Nephron progenitor cell (in vitro differentiated cells): ENCODE measurements at regions not wholly inside any gene's neighbourhood (a gene's known extent, or its start where the extent isn't known, plus 50 kb on each side); places are given as distances from the start of the nearest gene placed in this dataset.

Source experiments
- DNase-seq: peaks from one replicate; pipeline ENCODE4 v3.0.0; 2021
- H3K27ac Mint-ChIP-seq: 2 replicates; pipeline ENCODE4 v1.8.0; 2021; ENCODE audit warnings: mild to moderate bottlenecking, moderate library complexity, mixed read lengths
- H3K27me3 Mint-ChIP-seq: 2 replicates; pipeline ENCODE4 v1.8.0; 2021; ENCODE audit warnings: mild to moderate bottlenecking, low read depth, mixed read lengths; ENCODE audit not compliant: poor library complexity
- H3K36me3 Mint-ChIP-seq: 2 replicates; pipeline ENCODE4 v1.8.0; 2021; ENCODE audit warnings: low read depth, mixed read lengths
- H3K4me1 Mint-ChIP-seq: 2 replicates; pipeline ENCODE4 v1.8.0; 2021; ENCODE audit warnings: mixed read lengths
- H3K4me3 Mint-ChIP-seq: 2 replicates; pipeline ENCODE4 v1.8.0; 2021; ENCODE audit warnings: mild to moderate bottlenecking, moderate library complexity, mixed read lengths
- H3K9me3 Mint-ChIP-seq: 2 replicates; pipeline ENCODE4 v1.8.0; 2021; ENCODE audit warnings: mild to moderate bottlenecking, moderate library complexity, mixed read lengths
- TF ChIP-seq, protein P1 (sequence below): fragments of 200-600 bp; sonication (generic); IDR thresholded peaks from 2 replicates; pipeline ENCODE4 v1.5.0; 2021; ENCODE audit warnings: antibody characterized with exemption

DNA sequence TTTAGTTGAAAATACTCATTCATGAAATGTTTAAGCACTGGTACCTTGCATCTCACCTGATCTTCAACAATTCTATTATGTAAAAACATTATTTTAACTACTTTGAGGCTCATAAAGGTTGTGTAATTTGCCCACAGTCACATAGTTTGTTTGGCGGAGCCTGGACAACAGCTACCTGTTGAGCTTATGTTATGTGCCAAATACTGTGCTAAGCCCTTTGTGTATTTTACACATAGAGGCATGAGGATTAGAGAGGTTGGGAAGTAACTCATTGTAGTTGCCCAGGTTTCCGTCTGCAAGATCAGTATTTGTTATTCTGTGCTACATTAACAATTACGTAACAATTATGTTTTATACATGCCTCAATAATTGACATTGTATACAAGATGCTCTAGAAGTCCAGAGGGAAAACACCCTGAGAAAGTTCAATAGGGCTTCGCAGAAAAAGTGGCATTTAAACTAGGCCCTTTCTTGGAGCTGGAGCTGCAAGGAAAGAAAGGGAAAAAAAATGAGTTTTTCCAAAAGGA, 80.4 kb downstream of the BOLA3 start:
- H3K4me1 Mint-ChIP-seq, result no peaks in the 10 kb centered on the region
- peaks cover 53% of the 10 kb centered on the region for H3K36me3 Mint-ChIP-seq
- H3K27me3 Mint-ChIP-seq, result no peaks in the 10 kb centered on the region
- TF ChIP-seq, protein P1, sequence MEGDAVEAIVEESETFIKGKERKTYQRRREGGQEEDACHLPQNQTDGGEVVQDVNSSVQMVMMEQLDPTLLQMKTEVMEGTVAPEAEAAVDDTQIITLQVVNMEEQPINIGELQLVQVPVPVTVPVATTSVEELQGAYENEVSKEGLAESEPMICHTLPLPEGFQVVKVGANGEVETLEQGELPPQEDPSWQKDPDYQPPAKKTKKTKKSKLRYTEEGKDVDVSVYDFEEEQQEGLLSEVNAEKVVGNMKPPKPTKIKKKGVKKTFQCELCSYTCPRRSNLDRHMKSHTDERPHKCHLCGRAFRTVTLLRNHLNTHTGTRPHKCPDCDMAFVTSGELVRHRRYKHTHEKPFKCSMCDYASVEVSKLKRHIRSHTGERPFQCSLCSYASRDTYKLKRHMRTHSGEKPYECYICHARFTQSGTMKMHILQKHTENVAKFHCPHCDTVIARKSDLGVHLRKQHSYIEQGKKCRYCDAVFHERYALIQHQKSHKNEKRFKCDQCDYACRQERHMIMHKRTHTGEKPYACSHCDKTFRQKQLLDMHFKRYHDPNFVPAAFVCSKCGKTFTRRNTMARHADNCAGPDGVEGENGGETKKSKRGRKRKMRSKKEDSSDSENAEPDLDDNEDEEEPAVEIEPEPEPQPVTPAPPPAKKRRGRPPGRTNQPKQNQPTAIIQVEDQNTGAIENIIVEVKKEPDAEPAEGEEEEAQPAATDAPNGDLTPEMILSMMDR, result no peak
- peaks cover 17% of the 10 kb centered on the region for H3K9me3 Mint-ChIP-seq
- DNase-seq, result no peak
- no peak overlapping the region for H3K4me3 Mint-ChIP-seq
- no peak overlapping the region for H3K27ac Mint-ChIP-seq

DNA sequence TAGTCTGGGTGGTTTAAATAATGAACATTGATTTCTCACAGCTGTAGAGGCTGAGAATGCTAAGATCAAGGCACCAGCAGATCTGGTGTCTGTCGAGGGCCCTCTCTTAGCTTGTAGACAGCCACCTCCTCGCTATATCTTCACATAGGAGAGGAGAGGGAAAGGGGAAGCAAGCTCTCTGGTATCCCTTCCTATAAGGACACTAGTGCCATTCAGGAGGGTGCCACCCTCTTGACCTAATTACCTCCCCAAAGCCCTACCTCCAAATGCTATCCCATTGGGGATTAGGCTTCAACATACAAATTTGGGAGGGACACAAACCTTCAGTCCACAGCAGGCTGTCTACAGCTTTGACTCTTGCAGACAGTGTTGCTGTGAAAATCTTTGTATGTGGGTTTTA, 76.7 kb downstream of the BOLA3 start:
- no peak for DNase-seq
- no peak overlapping the region for H3K4me3 Mint-ChIP-seq

DNA sequence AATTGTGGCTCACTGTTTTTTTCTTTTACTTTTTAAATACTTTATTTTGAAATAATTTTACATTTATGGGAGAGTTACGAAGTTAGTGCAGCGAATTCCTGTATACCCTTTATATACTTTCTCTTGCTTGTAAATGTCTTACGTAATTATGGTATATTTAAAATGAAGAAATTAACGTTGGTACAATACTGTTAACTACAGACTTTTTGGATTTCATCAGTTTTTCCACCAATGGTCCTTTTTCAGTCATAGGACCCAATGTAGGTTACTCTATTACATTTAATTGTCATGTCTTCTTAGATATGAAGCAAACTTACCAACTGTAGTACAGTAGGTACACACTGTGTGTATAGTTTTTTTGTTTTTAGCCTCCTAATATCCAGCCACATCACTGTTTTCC, 76.3 kb downstream of the BOLA3 start:
- H3K9me3 Mint-ChIP-seq, result peaks cover 4% of the 10 kb centered on the region
- no peak overlapping the region for H3K27ac Mint-ChIP-seq
- DNase-seq, result no peak
- H3K4me1 Mint-ChIP-seq, result peaks cover under 1% of the 10 kb centered on the region
- TF ChIP-seq, protein P1, result no peak
- no peak overlapping the region for H3K4me3 Mint-ChIP-seq
- peaks cover 62% of the 10 kb centered on the region for H3K36me3 Mint-ChIP-seq
- H3K27me3 Mint-ChIP-seq, result no peaks in the 10 kb centered on the region

More for the DNA sequence above, 76.7 kb downstream of the BOLA3 start:
- TF ChIP-seq, protein P1, result no peak
- peaks cover 4% of the 10 kb centered on the region for H3K9me3 Mint-ChIP-seq
- H3K27ac Mint-ChIP-seq, result no peak overlapping the region
- no peaks in the 10 kb centered on the region for H3K4me1 Mint-ChIP-seq
- peaks cover 58% of the 10 kb centered on the region for H3K36me3 Mint-ChIP-seq
- H3K27me3 Mint-ChIP-seq, result no peaks in the 10 kb centered on the region

DNA sequence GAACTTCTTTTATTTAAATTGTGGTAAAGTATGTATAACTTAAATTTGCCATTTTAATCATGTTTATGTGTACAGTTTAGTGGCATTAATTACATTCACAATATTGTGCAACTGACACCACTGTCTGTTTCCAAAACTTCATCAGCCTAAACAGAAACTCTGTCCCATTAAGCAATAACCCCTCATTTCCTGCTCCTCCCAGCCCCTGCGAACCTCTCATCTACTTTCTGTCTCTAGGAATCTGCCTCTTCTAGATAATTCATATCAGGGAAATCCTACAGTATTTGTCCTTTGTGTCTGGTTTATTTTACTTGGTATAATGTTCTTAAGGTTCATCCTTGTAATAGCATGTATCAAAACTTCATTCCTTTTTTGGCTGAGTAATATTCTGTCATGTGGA, 75.1 kb downstream of the BOLA3 start:
- Mint-ChIP-seq H3K9me3 (peaks cover 4% of the 10 kb centered on the region), H3K27ac (peak overlapping the region; percentile 31), H3K27me3 (no peaks in the 10 kb centered on the region), H3K4me3 (no peak overlapping the region), H3K36me3 (peaks cover 62% of the 10 kb centered on the region), H3K4me1 (peaks cover 12% of the 10 kb centered on the region)
- TF ChIP-seq, protein P1, result no peak
- no peak for DNase-seq

DNA sequence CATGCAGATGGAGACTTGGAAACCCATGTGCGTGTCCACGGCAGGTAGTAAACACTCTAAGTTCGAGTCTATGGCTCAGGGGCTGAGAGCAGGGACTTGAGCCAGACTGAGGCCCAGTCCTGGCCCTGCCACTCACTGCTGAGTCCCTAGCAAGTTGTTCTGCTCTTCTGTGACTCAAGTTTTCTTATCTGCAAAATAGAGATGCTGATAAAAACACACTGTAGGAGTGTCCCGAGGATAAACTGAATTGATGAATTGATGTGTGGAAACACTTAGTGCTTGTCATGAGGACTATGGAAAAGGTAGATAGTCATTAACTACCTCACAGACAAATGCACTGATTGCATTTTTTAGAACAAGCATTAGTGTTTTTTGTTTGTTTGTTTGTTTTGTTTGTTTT, 73.2 kb downstream of the BOLA3 start:
- Mint-ChIP-seq H3K27ac (no peak overlapping the region), H3K9me3 (no peaks in the 10 kb centered on the region), H3K27me3 (no peaks in the 10 kb centered on the region), H3K36me3 (peaks cover 47% of the 10 kb centered on the region), H3K4me1 (peaks cover 13% of the 10 kb centered on the region), H3K4me3 (no peak overlapping the region)
- DNase-seq, result no peak
- TF ChIP-seq, protein P1, result no peak

DNA sequence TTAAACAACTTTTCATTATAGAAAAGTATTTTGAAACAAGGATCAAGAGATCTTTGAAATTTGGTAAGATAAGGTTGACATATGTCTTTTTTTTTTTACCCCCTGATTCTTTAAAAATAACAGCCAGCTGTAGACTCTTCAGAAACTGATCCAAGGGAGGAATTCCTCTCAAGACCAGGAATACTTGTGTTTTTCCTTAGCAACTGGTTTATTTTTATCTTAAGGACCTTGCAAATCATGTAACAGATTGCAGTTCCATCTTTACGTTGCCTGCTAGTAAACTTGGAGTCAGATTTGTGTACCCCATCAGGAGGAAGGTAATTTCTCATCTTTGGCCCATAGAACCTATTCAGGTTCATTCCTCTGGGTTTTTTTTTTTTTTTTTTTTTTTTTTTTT, 71.6 kb downstream of the BOLA3 start:
- H3K4me1 Mint-ChIP-seq, result peaks cover 13% of the 10 kb centered on the region
- no peak overlapping the region for H3K27ac Mint-ChIP-seq

More for the DNA sequence above, 71.6 kb downstream of the BOLA3 start:
- TF ChIP-seq, protein P1, result no peak
- Mint-ChIP-seq H3K27me3 (no peaks in the 10 kb centered on the region), H3K4me3 (no peak overlapping the region), H3K9me3 (no peaks in the 10 kb centered on the region), H3K36me3 (peaks cover 39% of the 10 kb centered on the region)
- DNase-seq, result no peak
